ENCODE measurements at regions not wholly inside any gene's neighbourhood (a gene's known extent, or its start where the extent isn't known, plus 50 kb on each side); places are given as distances from the start of the nearest gene placed in this dataset.

DNA sequence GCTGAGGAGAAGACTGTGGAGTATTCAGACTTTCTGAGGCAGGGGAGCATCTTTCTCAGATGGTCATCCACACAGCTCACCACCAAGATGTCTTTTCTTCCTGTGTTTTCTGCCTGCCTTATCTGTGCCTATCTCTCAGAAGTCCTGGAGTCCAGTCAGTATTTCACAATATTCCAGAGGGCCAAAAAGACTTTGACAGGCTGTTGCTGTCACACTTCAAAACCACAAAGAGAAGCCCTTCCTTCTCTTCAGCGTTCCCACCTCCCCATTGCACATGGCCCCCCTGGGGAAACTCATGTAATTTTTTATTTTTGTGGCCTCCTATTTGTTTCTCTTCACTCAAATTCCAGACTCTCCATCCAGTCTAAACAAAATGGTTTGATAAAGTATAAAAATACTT is 585.2 kb downstream of the EPHA3 start:
- no peak for TF ChIP-seq POLR2A (IDR thresholded peaks at IDR 0.05)
- TF ChIP-seq CTCF (IDR thresholded peaks at IDR 0.05), result no peak
